ENCODE measurements at regions not wholly inside any gene's neighbourhood (a gene's known extent, or its start where the extent isn't known, plus 50 kb on each side); places are given as distances from the start of the nearest gene placed in this dataset.
"Not testable (repeated sequence)": the region's sequence is repeated elsewhere in the genome, so short reads cannot be mapped to it uniquely, and the experiment has no call there.

DNA sequence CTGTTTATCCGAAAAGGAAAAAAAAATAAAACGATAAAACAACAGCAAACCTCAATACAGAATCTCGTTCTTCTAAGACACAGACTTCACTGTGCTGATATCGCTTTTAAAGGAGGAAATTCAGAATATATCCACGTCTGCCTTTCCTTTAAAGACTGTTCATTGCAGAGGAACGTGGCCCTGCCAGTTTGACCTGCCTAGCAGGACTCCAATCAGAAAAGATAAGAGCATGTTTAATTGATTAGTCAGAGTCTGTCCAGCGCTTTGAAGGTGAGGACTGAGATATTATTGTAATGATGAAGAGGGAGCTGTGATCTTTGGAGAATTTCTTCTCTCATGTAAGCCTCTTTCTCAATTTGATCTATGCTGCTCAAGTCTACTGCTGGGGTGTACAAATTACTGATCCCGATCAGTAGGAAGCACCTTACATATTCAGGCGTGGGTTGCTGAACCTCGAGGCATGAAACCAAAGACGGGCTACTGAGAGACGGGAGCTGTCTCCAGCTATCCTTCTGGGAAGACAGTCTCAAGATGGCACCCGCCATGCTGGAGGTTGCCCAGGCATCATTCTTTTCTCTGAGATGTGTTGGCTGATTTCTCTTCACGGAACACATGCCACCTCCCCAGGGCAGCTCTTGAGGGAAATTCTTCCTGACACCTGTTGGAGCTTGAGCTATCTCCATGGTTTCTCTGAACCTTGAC, 146.1 kb downstream of the SHOX start:
- in situ Hi-C loops (cut with HindIII; ENCODE audit: low pct_unique_long_range_greater_than_20kb, low sequenced_read_pairs), result no loop called here
- DNase-seq (ENCODE audit: low read depth, low spot score), result no peak

DNA sequence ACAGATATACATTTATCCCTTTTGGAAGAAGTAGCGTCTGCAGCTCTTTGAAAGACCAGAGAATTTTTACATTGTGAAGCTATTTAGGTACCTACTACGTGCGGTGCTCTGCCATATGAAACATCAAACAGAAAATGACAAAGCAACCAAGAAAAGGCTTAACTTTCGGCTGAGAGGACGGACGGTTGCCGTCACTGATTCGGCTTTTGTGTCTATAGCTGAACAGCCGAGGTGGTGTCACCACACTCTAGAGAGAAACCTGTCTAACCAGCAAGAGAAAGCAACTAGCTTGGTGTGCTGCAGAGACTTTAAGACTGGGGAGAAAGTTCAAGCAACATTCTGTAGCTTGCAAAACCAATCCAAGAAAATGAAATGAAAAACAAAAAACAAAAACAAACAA, 145.5 kb downstream of the SHOX start:
- no peak for DNase-seq (ENCODE audit: low read depth, low spot score)
- in situ Hi-C loops (cut with HindIII; ENCODE audit: low pct_unique_long_range_greater_than_20kb, low sequenced_read_pairs), result no loop called here

DNA sequence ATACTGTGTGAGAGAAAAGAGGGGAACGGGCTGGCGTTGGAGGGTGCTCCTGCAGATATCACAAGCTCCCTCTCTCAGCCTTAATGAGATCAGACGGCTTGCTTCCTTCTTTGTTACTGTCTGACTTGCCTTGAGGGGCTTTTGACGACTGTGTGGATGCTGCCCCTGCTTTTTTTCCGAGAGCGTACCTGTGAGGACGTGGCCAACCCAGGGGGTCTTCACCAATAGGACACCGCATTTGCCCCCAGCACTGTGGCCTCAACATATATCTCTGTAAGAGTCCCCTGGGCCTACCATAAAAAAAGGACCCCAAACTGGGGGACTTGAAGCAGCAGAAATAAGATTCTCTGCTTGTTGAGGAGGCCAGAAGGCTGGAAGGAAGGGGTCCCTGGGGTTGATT, 143.9 kb downstream of the SHOX start:
- DNase-seq (ENCODE audit: low read depth, low spot score), result no peak
- in situ Hi-C loops (cut with HindIII; ENCODE audit: low pct_unique_long_range_greater_than_20kb, low sequenced_read_pairs), result no loop called here

DNA sequence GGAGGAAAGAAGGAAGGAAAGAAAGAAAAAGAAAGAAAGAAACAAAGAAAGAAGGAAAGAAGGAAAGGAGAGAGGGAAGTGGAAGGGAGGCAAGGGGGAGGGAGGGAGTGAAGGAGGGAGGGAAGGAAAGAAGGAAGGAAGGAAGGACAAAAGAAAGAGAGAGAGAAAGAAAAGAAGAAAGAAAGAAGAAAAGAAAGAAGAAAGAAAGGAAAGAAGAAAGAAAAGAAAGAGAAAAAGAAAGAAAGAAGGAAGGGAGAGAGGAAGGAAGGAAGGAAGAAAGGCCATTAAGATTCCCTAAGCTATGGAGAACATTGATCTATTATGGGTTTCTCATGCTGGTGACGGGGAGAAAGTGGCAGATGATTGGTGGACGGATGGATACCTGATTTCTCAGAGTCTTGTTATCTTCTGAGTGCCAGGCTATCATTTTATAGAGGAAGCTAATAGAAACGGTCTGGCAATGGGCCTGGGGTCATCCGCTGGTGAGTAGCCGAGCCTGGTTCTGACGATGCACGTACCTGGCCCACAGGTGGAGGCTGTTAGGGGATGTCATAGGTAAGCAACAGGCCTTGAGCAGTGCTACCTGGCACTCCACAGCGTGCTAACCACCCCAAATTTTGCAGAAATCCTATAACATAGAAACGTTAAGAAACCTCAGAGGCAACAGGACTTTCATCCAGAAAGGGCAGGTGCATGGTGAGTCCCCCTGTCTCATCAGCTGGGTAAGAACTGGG, 142.9 kb downstream of the SHOX start:
- no peak for DNase-seq (ENCODE audit: low read depth, low spot score)
- in situ Hi-C loops (cut with HindIII; ENCODE audit: low pct_unique_long_range_greater_than_20kb, low sequenced_read_pairs), result no loop called here

DNA sequence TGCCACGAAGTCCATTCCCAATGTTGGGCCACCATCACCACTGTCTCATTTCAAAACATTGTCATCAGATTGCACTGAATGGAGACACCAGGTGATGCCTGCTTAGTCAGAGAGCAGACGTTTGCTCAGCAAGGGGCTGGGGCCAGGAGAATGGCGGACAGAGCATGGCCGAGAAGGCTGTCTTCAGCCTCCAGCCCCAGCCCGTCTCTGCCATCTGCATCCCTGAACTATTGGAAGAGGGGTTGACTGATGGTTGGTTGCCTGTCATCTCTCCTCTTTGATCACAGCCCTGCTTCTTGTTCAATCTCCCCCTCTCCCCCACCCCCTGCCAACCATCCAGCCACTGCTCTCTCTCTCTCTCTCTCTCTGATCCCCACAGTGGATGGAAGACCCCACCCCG, 140.9 kb downstream of the SHOX start:
- in situ Hi-C loops (cut with HindIII; ENCODE audit: low pct_unique_long_range_greater_than_20kb, low sequenced_read_pairs), result no loop called here
- DNase-seq (ENCODE audit: low read depth, low spot score), result no peak

DNA sequence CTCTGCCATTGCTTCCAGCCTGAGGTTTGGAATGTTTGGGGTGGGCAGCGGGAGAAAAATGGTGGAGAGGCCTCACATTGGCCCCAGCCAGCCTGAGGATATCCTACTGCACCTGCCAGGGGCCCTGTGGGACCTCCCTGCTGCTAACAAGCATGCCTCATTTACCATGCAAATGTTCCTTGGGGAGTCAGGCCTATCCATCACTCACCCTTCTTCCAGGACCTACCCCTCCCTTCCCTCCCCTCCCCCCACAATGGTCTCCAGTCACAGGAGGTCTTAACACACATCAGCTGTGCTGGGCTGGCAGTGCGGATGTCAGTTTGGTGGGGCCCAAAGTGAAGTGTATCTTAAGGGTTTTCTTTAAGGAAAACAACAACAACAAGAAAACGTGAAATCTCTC, 139.2 kb downstream of the SHOX start:
- no peak for DNase-seq (ENCODE audit: low read depth, low spot score)
- in situ Hi-C loops (cut with HindIII; ENCODE audit: low pct_unique_long_range_greater_than_20kb, low sequenced_read_pairs), result no loop called here

DNA sequence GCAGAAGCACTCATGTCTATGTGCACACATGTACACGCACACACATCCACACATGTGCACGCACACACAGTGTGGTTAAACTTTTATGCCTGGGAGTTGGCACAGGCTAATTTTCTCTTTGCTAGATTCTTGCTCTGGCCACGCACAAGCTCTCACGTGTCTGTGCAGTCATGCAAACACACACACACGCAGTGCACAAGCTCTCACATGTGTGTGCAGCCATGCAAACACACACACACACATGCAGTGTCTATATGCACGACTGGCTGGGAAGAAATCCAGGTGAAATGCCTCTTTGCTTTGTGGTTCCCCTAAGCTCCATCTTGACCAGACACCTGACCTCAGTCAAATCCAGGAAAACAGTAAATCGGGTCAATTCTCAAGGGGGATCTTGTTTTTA, 138.0 kb downstream of the SHOX start:
- in situ Hi-C loops (cut with HindIII; ENCODE audit: low pct_unique_long_range_greater_than_20kb, low sequenced_read_pairs), result no loop called here
- no peak for DNase-seq (ENCODE audit: low read depth, low spot score)

DNA sequence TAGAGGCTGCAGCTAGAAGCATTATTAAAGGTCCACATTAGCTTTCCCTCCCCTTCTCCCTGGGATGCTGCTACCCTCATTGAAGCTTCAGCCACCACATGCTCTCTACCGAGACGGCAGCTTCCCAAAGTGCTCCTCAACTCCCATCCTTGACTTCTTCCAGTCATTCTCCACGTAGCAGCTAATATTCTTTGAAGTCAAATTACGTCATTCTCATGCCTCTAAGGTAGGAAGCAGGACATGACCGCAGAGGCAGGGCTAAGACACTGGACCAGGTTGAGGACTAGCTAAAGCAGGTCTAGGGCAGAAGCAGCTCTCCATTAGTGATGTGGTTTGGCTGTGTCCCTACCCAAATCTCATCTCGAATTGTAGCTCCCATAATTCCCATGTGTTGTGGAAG, 128.3 kb downstream of the SHOX start:
- in situ Hi-C loops (cut with HindIII; ENCODE audit: low pct_unique_long_range_greater_than_20kb, low sequenced_read_pairs), result no loop called here
- DNase-seq (ENCODE audit: low read depth, low spot score), result no peak

DNA sequence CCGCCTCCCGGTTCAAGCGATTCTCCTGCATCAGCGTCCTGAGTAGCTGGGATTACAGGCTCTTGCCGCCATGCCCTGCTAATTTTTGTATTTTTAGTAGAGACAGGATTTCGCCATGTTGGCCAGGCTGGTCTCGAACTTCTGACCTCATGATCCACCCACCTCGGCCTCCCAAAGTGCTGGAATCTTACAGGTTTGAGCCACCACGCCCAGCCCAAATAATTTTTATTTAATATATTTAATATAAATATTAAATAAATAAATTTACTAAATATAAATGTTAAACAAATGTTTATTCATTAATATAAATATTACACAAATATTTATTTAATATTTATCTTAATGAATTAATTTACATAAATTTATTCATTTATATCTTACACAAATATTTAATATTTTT, 120.2 kb downstream of the SHOX start:
- DNase-seq (ENCODE audit: low read depth, low spot score), result no peak
- in situ Hi-C loops (cut with HindIII; ENCODE audit: low pct_unique_long_range_greater_than_20kb, low sequenced_read_pairs), result no loop called here

DNA sequence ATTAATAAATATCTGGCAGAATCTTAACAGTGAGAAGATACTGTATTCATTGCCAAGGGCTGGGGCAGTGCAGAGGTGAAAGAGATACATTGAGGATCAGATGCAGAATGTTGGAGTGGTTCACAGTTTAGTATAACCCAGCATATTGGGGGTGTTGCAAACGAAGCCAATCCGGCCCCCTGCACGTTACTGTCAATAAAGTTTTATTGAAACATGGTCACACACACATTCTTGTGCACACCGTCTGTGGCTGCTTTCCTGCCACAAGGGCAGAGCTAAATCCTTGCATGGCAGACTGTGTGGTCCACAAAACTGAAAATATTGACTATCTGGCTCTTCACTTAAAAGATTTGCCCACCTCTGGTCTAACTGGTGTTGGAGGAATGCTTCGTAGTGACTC, 119.7 kb downstream of the SHOX start:
- DNase-seq (ENCODE audit: low read depth, low spot score), result no peak
- in situ Hi-C loops (cut with HindIII; ENCODE audit: low pct_unique_long_range_greater_than_20kb, low sequenced_read_pairs), result no loop called here

DNA sequence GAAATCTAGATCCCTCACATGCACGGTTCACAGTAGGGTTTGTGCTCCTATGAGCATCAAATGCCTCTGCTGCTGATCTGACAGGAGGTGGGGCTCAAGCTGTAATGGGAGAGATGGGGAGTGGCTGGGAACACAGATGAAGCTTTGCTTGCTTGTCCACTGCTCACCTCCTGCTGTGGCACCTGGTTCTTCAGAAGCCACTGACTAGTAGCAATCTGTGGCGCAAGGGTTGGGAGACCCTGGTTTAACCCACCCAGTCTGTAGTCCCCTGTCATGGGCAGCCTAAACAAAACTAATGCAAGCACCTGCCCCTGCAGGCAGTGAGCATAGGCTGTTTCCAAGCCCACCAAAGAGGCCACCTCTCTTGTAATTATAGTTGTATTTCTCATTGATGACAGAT, 116.6 kb downstream of the SHOX start:
- in situ Hi-C loops (cut with HindIII; ENCODE audit: low pct_unique_long_range_greater_than_20kb, low sequenced_read_pairs), result no loop called here
- no peak for DNase-seq (ENCODE audit: low read depth, low spot score)

DNA sequence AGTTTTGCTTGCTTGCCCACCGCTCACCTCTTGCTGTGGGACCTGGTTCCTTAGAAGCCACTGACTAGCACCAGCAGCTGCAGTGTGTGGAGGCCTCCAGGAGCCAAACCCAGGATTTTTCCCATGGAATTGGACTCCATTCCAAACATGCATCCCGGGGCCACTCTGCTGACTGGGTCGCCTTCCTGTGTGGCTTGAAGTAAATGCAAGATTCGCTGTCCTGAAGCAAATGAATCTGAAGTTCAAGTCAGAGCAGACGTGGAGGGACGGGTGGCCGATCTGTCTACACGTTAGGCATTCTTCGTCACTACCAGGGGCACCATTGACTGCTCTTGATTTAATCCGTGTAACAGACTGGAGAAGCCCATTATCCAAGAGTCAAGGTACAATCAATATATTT, 109.0 kb downstream of the SHOX start:
- no peak for DNase-seq (ENCODE audit: low read depth, low spot score)
- in situ Hi-C loops (cut with HindIII; ENCODE audit: low pct_unique_long_range_greater_than_20kb, low sequenced_read_pairs), result no loop called here

DNA sequence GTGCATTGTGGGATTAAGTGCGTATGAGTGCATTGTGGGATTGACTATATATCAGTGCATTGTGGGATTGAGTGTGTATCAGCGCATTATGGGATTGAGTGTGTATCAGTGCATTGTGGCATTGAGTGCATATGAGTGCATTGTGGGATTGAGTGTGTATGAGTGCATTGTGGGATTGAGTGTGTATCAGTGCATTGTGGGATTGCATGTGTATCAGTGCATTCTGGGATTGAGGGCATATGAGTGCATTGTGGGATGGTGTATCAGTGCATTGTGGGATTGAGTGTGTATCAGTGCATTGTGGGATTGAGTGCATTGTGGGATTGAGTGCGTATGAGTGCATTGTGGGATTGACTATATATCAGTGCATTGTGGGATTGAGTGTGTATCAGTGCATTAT, 106.4 kb downstream of the SHOX start:
- DNase-seq (ENCODE audit: low read depth, low spot score); in situ Hi-C loops (cut with HindIII; ENCODE audit: low pct_unique_long_range_greater_than_20kb, low sequenced_read_pairs): not testable (repeated sequence)

DNA sequence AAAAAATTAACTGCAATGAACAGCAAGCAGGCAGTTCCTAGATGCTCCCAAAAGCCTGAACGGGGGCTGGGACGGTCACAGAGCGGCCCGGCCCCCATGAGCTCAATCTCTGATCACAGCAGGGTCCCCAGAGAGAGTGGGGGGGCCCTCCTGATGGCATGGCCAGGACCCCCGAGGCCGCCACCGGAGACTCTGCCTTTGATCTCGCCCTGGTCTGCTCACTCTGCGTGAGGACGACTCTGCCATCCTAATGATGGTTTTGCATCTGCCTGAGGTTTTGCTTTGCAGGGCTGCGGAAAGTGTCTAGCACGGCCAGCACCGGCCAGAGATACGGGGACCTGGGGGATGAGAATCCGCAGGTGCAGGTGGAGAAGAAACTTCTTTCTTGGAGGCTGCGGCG, 103.8 kb downstream of the SHOX start:
- in situ Hi-C loops (cut with HindIII; ENCODE audit: low pct_unique_long_range_greater_than_20kb, low sequenced_read_pairs), result no loop called here
- DNase-seq (ENCODE audit: low read depth, low spot score), result no peak

DNA sequence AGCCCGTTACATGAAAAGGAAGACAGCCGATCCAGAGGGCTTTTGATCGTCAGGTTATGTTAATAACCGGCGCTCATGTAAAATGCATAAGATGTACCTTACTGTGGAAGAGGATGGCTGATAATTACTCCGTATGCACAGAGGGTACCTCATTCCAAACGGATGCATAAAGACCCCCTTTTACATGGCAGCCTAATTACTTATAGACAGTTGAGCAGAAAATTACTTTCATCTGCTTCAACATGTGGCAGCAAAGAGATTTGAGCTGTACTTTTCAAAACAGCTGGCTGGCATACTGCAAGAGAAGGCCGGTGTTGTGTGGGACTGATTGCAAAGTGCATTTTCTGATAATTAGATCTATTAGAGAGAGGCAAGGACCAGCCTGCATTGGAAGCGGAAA, 103.4 kb downstream of the SHOX start:
- in situ Hi-C loops (cut with HindIII; ENCODE audit: low pct_unique_long_range_greater_than_20kb, low sequenced_read_pairs), result no loop called here

DNA sequence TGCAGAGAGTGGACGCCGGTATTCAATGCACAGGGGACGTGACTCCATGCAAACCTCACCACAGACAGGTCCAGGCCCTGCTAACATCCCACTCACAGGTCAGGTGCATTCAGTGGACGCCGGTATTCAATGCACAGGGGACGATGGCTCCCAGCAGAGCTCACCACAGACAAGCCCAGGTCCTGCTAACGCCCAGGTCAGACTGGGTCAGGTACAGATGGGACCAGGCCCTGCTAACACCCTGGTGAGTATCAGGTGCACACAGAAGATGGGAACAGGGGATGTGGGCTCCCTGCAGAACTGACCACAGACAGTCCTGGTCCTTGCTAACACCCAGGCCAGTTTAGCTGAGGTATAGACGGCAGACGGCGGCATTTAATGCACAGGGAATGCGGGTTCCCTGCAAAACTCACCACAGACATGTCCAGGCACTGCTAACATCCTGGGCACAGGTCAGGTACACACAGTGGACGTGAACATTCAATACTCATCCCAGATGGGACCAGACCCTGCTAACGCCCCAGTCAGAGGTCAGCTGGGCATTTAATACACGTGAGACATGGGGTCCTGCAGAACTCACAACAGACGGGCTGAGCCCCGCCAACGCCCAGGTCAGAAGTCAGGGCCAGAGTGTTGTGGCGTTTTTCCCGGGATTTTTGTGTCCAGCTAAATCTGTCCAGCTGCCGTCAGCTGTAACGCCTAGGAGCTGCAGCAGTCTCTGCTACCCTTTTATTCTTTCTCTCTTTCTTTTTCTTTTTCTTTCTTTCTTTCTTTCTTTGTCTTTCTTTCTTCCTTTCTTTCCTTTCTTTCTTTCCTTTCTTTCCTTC, 99.2 kb downstream of the SHOX start:
- in situ Hi-C loops (cut with HindIII; ENCODE audit: low pct_unique_long_range_greater_than_20kb, low sequenced_read_pairs), result no loop called here
- no peak for DNase-seq (ENCODE audit: low read depth, low spot score)

More for the DNA sequence above, 103.4 kb downstream of the SHOX start:
- no peak for DNase-seq (ENCODE audit: low read depth, low spot score)

DNA sequence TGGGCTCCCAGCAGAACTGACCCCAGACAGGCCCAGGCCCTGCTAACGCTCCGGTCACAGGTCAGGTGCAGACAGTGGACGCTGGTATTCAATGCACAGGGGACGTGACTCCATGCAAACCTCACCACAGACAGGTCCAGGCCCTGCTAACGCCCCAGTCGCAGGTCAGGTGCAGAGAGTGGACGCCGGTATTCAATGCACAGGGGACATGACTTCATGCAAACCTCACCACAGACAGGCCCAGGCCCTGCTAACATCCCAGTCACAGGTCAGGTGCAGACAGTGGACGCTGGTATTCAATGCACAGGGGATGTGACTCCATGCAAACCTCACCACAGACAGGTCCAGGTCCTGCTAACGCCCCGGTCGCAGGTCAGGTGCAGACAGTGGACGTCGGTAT, 98.5 kb downstream of the SHOX start:
- DNase-seq (ENCODE audit: low read depth, low spot score); in situ Hi-C loops (cut with HindIII; ENCODE audit: low pct_unique_long_range_greater_than_20kb, low sequenced_read_pairs): not testable (repeated sequence)

DNA sequence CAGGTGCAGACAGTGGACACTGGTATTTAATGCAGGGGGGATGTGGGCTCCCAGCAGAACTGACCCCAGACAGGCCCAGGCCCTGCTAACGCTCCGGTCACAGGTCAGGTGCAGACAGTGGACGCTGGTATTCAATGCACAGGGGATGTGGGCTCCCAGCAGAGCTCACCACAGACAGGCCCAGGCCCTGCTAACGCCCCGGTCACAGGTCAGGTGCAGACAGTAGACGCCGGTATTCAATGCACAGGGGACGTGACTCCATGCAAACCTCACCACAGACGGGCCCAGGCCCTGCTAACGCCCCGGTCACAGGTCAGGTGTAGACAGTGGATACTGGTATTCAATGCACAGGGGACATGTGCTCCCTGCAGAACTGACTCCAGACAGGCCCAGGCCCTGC, 98.0 kb downstream of the SHOX start:
- DNase-seq (ENCODE audit: low read depth, low spot score); in situ Hi-C loops (cut with HindIII; ENCODE audit: low pct_unique_long_range_greater_than_20kb, low sequenced_read_pairs): not testable (repeated sequence)
